Hypothalamus (tissue), 51 donors: ENCODE measurements at regions not wholly inside any gene's neighbourhood (a gene's known extent, or its start where the extent isn't known, plus 50 kb on each side); places are given as distances from the start of the nearest gene placed in this dataset.
"Not testable (repeated sequence)": the region's sequence is repeated elsewhere in the genome, so short reads cannot be mapped to it uniquely, and the experiment has no call there.

Experiments
- DNase-seq, 51 donors: peaks; one replicate each; lab custom pipeline; 2025; lab: John Stamatoyannopoulos, UW

DNA sequence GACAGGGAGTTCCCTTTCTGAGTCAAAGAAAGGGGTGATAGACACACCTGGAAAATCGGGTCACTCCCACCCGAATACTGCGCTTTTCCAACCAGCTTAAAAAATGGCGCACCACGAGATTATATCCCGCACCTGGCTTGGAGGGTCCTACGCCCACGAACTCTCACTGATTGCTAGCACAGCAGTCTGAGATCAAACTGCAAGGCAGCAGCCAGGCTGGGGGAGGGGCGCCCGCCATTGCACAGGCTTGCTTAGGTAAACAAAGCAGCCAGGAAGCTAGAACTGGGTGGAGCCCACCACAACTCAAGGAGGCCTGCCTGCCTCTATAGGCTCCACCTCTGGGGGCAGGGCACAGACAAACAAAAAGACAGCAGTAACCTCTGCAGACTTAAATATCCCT is 132.3 kb upstream of the ISL1 start:
- not testable (repeated sequence) for DNase-seq

DNA sequence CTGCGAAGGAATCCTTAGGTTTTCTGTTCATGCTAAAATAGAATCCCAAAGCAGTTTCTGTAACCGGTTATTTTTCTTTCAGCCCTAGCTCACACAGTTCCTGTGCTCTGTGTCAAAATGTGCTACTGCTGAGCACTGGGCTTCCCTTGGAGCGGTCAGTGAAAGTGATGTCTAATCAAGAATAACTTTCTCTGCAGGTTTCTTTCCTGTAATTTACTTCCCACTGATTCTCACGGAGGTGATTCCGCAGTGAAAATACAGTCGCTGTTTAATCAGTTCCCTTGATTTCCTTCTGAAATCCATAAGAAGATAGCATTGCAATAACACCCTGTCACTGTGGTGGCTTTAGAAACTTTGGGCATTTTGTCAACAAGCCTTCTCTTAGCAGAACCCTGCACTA is 112.0 kb upstream of the ISL1 start:
- DNase-seq = no peak

DNA sequence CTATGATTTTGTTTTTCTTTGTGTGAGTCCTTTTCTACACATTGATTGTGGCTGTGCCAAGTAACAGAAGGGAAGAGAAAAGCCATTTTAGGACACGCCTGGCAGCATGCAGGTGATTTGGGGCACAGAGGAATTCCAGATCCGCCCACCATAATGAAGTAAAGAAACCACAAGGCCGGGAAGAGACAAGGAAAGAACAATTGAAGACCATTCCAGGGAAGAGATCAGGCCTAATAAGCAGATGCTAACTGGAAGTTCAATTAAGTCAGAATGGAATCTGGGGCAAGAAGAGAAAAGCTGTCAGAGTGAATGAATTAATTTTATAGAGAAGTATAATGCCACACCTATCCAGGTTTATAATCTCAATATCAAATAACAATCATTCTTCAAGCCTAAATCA is 110.2 kb upstream of the ISL1 start:
- no peak for DNase-seq

DNA sequence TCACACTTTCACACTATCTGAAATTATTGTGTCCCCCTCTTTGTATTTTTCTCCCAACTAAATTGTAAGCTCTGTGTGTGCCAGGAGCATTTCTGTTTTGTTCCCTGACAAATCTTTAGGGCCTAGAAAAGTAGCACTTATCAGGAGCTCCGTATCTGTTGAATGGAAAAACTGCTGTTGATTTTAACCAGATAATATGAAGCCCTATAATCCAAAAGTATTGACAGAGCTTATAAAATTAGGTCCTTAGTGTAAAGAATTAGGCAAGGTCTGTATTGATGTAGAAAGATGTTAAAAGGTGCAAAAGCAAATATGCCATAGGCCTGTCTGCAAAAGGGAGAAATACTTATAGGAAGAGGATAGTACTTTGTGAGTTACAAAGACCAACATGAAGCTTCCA is 109.4 kb upstream of the ISL1 start:
- DNase-seq = no peak

DNA sequence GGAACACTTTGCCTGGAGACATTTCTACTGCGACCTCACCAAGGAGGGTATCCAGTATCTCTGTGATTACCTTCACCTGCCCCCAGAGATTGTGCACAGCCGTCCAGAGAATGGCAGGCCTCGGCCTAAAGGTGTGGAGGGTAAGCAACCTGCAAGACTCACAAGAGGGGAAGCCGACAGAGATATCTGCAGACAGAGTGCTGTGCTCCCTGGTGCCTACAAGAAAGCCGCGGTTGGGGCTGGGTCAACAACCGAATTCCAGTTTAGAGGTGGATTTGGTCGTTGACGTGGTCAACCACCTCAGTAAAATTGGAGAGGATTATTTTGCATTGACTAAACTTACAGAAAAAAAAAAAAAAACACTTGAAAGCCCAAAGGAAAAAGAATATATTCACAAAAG is 107.8 kb upstream of the ISL1 start:
- DNase-seq = no peak

DNA sequence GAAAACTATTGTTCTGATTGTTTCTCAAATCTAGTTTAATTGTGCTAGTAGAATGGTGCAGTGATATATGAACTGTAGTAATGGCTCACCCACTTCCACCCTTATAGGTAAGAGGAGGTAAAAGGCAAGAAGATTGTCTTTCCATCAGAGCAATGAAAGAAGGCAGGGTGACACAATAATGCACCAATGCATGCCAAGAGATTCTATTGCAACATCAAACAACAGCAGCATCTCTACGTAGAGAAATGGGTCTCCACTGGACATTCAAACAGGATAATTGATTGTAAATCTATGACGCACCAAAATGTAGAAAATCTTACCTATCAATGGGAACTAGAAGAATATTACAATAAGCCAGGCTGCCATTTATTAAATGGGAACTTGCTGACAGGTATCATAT is 107.0 kb upstream of the ISL1 start:
- no peak for DNase-seq

DNA sequence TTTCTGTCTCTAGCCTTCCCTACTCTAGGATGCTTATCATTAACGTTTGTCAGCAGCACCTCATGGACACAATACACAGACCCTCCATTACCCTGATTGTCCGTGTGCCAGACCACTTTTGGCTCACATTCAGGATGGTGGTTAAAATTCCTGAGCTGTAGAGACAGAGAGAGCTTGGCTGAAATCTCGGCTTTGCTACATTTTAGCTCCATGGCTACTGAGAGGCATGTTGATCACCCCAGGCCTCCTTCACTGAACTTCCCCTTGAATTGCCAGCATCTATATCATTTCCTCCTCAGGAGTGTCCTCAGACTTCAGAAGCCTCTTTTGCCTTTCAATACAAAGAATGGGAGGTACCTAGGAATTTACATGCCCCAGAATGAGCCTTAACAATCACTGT is 104.7 kb upstream of the ISL1 start:
- no peak for DNase-seq

DNA sequence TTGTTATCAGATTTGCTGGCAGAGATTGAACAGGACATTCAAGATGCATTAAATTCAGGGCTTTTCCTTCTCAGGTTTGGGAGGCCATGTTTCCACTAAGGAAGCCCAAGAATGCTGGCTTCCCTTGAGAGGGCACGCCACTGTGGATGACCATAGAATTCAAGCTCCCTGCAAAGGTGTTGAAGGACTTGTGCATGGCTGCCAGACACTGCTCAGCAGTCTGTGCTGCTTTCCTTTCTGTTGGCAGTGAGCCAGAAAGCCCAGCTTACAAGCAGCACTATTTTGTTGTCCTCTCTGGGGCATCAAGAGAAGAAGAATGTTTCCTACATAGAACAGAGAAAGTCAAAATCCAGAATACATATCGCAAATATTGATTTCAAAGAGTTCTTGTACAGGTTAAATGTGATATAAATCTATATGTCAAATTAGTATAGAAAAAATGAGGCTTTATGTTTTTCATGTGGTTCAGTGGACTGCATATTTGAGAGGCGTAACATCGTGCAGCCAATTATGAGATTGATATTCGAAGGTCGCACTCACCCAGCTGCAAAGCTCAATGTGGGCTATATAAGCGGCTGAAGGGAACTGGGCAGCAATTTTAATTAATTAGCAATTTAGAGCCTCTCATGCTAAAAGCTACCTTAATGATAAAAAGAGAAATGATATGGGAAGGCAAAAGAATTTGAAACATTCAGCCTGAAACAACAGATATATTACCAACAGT is 103.1 kb upstream of the ISL1 start:
- peak in 14 of 51 donors; percentile 0 to 17 (median 3) for DNase-seq

DNA sequence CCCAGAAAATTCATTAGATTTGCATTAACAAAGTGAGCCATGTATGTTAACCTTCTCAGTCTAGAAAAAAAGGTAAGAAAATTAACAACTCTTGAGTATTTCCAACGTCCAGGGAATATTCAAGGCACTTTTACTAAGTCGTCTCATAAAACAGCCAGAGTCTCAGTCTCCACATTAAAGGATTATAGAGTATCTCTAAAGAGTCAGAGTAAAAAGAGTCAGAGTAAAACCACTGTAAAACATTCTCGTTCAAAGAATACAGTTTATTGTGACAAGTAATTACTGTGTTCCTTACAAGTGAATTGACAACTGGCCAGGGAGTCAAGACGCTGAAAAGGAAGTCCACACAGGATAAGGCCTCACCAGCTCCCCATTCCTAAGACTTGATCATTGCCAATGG is 97.2 kb upstream of the ISL1 start:
- no peak for DNase-seq

DNA sequence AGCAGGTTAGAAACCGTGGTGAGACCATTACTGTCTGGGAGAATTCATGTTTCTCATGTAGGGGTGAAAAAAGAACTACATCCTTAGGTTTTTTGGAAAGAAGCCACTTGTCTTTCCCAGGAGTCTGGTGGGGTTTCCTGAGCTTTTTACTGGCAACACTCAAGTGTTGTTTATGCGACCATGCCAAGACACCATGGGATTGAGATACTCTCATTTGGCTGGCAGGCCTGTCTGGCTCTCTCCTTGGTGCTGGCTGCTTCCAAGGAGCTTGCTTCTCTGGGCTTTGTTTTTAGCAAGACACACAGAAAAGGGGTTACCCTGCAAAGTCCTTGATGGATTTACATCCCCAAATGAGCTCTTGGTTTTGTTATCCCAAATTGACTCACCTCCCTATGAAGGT is 80.9 kb upstream of the ISL1 start:
- peak in 12 of 51 donors; percentile 1 to 14 (median 6) for DNase-seq

DNA sequence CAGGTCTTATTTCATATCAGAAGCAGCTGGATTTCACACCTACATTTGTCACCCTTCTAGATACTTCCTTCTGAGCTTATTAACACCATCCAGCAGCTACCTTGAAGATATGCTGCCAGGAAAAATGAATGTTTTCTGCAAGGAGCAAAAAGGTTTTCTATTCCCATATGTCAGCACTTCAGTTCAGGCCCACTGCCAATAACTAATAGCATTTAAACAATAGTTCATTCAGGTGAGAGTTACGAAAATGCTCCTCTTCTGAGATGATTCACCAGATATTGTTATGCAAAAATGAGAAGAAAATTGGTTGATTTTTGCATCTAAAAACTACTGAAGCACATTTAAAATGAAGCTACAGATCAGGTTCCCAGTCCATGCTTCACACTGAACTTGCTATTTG is 56.4 kb upstream of the ISL1 start:
- peak in 1 of 51 donors; percentile 33 for DNase-seq
